Activated CD8-positive, alpha-beta memory T cell treated with anti-CD3 and anti-CD28 coated beads for 36 hours (primary cell): ENCODE measurements at regions not wholly inside any gene's neighbourhood (a gene's known extent, or its start where the extent isn't known, plus 50 kb on each side); places are given as distances from the start of the nearest gene placed in this dataset.

Experiments used
- CTCF ChIA-PET: fragments of 350-600 bp; sonication (Branson Sonifier 250); formaldehyde crosslinking; loops from one replicate; lab custom pipeline; 2021; ENCODE audit warnings: antibody characterized with exemption; lab: Charles Lee
- POLR2A ChIA-PET: fragments of 350-600 bp; sonication (Branson Sonifier 250); formaldehyde crosslinking; loops from one replicate; lab custom pipeline; 2021; ENCODE audit warnings: antibody characterized with exemption; lab: Charles Lee

DNA sequence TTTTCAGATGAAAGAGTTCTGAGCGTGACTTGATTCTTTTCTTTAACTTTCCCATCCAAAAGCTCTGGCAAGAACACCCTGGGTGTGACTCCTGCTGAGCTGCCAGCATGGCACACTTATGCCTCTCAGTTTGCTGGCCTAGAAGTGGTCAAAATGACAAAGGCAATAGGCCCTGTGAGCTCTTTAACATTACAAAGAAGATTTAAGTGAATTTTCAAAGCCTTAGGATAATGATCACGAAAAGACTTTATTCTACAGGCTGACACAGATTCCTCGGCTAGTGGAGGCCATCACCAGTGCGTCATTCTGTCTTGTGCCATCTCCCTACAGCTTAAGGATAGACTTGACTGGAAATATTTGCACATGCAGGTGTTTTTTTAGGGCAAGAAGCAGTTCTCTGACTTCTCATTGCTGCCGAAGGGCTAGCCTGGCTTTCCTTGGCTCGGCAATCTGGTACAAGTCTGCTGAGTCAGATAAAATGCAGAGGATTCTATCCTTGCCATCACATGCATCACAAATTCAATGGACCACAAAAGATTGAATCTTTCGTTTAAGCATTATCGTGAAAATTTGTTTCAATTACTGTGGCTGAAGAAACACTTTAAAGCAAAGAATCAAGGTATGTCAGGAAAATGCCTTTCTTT is 311.5 kb downstream of the COX7C start:
- ChIA-PET CTCF (no interaction called here), POLR2A (no interaction called here)

DNA sequence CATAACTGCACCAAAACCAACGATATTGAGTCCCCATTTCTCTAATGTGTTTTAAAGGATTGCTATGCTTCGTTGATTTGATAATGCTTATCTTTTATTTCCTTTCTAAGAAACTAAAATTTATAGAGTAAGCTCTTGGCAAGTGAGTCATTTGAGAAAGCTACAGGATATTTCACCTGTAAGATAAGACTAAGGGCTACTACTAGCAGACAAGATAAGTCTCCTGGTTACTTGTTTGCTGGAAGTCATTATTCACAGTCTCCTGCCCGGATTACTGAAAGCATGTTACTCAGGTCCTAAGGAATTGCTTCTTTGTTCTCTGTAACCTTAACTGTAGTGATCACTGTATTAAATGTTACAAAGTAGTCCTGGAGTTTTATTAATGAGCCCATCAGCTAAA is 315.9 kb upstream of the RASA1 start:
- ChIA-PET POLR2A (no interaction called here), CTCF (no interaction called here)

DNA sequence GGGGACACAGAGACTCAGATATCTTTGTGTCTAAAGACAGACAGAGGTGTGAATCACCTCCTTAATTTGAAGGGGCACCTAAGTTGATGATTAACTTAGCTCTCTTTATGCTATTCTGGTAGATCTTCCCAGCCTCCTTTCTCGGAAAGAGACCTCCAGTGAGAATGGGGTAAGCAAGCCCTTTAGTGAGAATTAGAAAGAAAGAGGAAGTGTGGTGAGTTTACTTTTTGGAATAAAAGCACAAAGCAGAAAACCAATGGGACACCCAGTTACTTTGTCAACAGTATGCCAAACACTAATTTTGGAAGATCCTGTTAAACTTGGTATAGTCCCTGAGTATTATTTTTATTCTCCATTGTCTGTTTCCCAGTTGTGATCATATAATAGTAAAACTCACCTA is 302.8 kb upstream of the RASA1 start:
- ChIA-PET POLR2A (no interaction called here), CTCF (no interaction called here)

DNA sequence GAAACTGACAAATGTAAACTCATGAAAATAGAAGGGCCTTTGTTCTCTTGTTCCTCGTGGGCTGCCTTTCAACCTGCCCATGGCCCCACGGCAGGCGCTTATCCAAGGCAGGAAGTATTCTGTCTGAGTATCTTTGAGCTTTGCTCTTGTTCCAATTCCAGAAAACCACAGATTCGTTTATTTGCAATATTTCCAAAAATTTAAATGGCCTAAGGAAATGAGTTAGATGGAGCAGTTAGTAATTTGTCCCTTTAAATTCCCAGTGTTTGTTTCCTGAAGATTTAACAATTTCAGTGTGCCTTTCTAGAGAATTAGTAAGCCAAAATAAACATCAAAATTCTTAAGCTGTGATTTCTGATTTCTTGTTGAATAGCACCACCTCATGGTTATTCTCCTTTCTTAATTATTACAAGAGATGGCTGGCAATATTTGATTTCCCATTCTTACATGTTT is 299.4 kb upstream of the RASA1 start:
- CTCF ChIA-PET = interaction anchor here (1.0 kb wide), 1 partner anchor 88 kb away, joined by 3 read pairs; no protein-coding TSS in a partner anchor
- POLR2A ChIA-PET = no interaction called here

DNA sequence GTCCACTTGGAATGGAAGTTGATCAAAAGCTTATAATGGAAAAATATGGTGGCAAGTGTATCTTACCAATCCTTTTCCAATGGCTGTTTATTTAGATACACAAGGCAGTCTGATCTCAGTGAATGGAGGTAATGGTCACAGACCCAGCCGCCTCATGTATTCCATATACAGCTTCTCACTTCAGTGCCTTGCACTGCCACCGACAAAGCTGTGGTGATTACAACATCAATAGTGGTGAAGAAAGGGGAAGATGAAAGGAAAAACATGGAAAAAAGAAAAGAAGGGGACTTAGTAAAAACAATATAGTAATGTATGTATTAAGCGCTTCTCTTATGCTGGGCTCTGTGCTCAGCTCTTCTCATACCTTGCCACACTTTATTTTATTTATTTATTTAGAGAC is 297.3 kb upstream of the RASA1 start:
- ChIA-PET CTCF (no interaction called here), POLR2A (no interaction called here)

DNA sequence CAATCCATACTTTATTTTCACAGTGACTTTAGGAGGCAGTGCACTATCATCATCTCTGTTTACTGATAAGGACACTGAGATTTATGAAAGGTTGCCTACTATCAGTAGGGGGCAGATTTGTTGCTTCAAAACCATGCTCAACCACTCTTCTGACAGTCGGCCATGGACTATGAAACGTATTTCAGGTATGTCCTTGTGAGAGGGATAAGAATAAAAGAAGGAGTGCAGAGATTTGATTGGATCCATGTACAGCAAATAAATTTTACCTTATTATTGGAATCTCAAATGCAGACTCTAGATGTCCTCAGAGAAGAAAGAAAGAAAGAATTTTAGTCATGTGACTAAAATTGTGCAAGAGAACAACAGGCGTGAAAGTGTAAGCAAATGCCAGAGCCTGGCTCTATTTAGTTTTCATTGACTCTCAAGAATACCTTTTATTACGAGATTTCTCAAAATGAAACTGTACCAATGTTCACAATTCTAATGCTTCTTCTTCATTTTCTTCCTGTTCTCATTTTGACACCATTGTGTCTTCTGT is 296.6 kb upstream of the RASA1 start:
- ChIA-PET CTCF (no interaction called here), POLR2A (no interaction called here)

DNA sequence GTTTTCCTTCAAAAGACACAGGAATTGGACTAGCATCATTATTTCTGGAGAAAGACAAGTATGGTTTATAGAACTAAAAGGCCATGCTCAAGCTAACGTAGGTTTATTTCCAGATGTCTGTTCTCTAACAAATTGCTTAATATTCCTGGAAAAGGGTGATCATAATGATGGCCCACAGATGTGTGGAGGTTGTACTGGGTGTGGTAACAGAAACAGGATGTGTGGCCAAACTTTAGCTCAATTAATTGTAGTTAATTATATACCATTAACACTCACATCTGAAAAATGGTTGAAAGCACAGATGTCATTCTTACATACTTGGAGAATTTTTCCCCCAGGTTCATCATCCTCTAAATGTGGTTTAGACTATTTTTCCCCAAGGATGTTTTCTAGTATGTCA is 292.7 kb upstream of the RASA1 start:
- POLR2A ChIA-PET = no interaction called here
- CTCF ChIA-PET = interaction anchor here (0.5 kb wide), 1 partner anchor 223 kb away, joined by 3 read pairs; no protein-coding TSS in a partner anchor

DNA sequence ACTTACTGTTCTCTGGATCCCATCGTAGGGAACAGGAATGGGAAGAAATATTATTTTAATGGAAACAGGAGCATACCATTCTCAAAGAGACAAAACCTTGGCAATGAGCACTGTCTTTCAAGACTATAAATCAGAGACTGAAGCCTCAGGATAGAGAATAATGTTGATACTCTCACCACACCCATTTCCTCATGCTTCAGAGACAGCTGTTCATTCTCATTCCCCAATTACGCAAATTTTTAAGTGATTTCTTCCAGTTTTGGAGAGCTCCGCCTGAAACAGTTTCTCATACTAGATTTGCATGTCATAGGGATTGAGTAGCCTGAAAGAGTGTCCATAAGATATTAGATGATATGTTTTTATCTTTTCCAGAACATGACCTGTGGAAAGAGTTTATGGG is 290.5 kb upstream of the RASA1 start:
- ChIA-PET POLR2A (no interaction called here), CTCF (no interaction called here)

DNA sequence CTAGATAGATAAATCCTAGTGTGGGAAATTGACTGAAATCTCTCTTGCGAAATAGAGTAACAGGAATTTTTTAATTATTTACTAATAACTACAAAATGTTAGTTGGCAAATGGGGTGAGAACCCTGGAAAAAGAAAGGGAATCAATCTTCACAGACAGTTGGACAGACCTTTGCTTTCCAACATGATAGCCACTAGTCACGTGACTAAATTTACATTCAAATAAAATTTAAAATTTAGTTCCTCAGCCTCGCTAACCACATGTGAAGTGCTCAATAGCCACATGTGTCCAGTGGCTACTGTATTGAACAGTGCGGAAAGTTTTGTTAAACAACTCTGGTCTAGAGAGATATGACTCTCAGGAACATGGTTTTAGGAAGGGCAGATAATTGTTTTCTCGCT is 289.9 kb upstream of the RASA1 start:
- CTCF ChIA-PET = no interaction called here
- POLR2A ChIA-PET = no interaction called here

DNA sequence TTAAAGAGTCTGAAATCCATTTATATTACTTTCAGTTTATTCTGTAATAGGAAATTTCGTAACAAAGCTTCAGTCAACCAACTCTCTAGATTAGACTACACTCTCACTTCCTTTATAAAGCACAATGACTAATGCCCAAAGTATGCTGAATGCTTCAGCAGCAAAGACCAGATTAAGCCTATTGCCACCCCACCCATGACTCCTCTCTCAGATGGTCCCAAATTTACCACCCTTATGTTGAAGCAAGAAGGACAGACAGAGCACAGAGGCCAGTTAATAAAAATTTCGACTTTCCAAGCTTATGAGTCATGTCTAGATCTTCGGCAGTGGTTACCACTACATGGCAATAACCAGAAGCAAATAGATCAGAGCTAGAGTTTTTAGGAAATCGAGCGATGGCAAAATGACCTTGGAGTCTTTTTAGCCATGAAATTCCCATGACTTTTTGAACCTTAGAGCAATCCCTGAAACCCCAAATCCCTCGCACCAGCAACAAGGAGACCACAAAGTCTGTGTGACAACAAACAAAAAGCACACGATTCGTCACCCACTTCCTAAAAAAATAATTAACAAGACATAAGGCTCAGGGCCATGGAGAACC is 287.8 kb upstream of the RASA1 start:
- CTCF ChIA-PET = no interaction called here
- POLR2A ChIA-PET = no interaction called here

DNA sequence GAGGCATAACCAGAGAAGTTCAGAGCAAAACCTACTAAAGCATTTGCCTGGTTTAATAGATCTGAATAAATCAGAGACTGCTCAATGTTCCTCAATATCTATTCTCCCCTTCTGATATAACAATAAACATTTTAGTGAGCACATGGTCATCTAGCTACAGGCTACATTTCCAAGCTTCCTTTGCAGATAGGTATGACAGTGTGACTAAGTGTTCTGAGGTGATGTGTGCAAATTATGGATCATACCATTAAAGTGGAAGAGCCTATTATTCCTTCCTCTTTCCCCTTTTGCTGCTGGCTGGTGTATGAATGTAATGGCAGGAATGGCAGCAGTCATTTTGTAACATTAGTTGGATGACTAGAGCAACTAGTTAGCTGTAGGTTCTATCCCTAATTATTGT is 285.8 kb upstream of the RASA1 start:
- ChIA-PET CTCF (no interaction called here), POLR2A (no interaction called here)

DNA sequence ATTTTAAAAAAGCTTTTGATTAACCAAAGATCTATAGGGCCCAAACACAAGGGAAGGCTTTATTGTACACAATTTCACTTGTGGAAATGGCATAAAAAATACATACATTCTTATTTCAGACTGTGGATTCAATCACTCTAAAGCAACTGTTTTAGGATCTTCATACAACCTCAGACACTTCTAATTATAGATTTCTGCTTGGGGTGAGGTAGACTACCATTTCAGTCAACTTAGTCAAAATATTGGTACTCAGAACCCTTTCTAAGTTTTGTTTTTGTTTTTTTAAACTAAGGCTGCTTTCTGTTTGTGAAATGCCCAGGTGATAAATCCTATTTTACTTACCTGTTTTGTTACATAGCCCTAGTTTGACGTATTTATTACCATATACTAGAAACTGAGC is 284.5 kb upstream of the RASA1 start:
- POLR2A ChIA-PET = no interaction called here
- CTCF ChIA-PET = no interaction called here

DNA sequence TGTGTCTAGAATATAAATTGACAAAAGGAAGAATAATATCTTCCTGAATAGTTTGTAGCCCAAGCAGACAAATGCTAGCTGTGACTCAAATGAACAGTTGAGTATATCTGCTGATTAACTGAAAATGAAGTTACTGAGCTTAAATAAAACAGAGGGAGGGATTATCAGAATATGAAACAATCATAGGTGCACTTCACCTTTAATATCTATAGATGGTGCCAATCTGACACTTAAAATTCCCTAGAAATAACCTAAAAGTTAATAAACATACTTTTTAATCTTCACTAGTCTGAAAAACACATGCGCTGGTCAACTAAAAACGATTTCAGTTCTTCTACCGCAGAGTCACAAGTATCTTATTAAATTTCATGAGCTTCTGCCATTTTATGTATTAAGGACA is 280.8 kb upstream of the RASA1 start:
- ChIA-PET POLR2A (no interaction called here), CTCF (no interaction called here)

DNA sequence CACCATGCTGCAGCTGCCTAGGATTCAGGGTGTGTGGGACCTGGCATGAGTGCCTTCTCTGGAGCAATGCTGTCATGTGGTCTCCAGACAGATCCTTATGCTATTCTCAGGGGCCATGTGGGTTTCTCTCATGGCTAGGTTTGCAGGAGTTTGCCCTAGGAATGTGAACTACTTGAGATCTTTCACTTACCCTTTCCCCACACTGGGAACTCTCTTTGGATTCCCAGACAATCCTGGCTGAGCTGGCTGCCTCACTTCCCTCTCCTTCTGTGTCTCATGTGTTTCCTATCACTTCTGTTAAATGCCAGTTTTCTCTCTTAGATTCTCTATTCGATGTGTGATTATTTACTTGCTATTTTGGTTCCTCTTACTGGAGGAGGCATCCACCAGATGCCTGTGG is 270.2 kb upstream of the RASA1 start:
- ChIA-PET POLR2A (no interaction called here), CTCF (no interaction called here)

DNA sequence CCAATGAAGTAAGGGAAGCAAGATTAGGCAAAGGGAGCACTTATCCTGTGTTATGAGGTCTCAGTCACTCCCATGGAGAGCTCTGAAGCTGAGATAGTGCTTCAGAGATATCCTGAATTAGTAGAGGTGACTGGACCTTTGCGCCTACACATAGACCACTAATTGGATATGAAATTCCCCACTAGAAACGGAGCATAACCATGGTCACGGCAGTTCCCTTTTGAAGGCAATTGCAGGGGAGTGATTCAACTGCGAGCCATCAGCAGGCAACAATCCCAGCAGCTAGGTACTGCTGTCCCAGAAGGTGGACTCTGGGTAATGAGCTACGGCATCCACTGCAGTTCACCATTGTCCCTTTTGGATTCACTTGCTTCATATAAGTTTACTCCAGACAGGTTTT is 267.7 kb upstream of the RASA1 start:
- ChIA-PET CTCF (interaction anchor here (1.6 kb wide), 1 partner anchor 12 kb away, joined by 5 read pairs; no protein-coding TSS in a partner anchor), POLR2A (no interaction called here)

DNA sequence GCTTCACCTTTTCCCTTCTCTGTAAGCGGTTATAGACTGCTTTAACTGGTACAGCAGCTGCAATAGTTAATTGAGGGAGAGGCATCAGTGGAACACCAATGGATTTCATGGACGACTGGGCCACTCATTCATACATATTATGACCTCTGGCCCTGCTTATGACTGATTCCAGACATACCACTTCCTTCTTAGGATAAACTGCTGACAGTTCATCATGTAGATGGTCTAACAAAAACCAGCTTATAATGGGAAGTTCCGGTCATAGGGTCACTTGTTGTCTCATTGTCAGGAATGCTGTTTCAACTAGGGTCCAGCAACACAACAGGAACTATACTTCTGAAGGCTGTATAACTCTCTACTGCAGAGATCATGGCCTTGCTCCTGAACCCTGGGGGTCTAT is 265.2 kb upstream of the RASA1 start:
- ChIA-PET POLR2A (no interaction called here), CTCF (interaction anchor here (1.5 kb wide), 1 partner anchor 9 kb away, joined by 4 read pairs; no protein-coding TSS in a partner anchor)

DNA sequence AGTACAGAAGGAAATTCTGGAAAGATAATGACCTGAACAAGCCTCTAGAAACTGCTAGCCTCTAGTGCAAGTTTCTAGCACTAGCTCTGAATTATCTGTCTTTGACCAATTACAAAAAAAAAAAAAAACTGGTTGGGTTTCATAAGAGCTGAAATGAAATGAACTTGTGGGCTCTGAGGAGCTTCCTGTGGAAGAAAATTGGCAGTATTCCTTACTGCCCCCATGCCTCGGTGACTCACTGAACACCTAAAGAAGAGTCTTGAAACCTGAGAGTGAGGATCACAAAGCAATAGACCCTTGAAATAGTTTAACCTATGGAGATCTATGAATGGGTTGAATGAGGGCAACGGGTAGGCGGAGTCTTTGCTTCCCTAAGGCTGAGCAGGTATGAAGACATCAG is 263.6 kb upstream of the RASA1 start:
- POLR2A ChIA-PET = no interaction called here
- CTCF ChIA-PET = no interaction called here

DNA sequence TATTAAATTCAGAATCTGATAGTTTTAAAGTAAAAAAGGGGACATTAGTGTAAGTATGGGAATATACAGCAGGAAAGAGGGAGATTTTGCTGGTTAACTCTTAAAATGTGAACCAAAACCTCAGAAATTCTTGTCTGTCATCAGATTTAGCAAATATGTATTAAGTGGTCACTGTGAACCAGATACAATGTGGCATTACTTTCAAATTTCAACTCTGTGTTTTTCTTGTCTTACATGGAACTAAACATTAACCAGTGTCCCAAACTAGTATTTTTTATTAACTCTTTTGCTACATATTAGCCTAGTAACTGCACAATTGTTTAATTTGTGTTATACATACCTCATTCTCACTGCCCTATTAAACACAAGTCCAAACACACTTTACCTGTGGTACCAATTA is 259.9 kb upstream of the RASA1 start:
- ChIA-PET POLR2A (no interaction called here), CTCF (no interaction called here)

DNA sequence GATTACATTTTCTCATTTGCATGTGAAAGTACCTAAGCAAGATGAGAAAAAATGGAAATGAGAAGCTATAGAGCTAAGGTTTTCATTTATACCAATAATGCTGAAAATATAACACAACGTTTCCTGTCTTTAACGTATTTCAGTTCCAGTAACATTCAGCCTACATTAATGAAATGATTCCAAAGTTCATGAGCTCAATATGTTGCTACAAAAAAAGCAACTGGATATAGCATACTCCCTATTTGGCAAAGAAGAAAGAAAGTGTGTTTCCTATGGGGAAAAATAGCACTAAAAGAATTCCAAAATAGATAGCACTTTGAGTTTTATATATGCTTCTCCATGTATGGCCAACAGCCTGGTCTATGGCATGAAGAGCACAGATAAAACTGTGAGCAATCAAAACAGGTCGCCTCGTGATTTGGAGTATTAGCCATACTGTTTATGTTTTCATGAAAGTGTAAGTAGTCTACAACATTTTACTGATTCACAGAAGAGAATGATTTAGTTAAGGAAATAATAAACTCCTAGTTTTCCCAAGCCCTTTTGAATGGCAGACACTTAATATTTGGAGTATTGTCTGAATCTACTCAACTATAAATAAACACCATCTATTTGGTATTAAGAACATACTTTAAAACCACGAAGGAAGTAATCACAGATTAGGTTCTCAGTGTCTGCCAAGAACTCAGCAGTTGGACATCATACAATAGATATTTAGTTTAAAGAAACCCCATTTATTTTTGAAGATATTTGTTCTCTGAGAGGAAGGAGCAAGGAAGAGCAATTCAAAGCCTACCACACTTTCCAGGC is 258.7 kb upstream of the RASA1 start:
- ChIA-PET CTCF (no interaction called here), POLR2A (no interaction called here)

DNA sequence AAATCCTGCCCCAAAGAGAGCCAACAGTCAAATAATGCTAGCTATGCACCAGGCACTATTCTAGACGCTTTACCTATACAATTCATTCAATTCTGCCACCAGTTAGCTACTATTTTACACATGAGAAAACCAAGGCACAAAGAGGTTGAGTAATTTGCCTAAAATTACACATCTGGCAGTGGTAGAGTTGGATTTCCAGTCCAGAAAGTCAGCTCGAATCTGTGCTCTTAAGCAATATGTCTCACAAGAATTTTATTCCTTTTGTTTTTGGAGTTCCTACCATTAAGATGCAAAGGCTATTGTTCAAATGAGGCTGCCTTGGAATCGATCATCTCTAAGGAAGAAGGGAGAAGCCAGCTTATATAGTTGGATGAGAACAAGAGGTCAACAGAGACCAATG is 256.9 kb upstream of the RASA1 start:
- ChIA-PET POLR2A (no interaction called here), CTCF (interaction anchor here (1.5 kb wide), 1 partner anchor 130 kb away, joined by 4 read pairs; no protein-coding TSS in a partner anchor)
